Esophagus muscularis mucosa (tissue), 4 donors: ENCODE measurements at regions not wholly inside any gene's neighbourhood (a gene's known extent, or its start where the extent isn't known, plus 50 kb on each side); places are given as distances from the start of the nearest gene placed in this dataset.

Experiments used
- DNase-seq: peaks from one replicate; pipeline ENCODE4 v3.0.0-alpha.2; 2017; ENCODE audit errors: extremely low spot score
- H3K27ac ChIP-seq, 4 donors: fragments of 200-600 bp; sonication (generic); replicated peaks in 1 of 4; 1 replicate in 3 of 4; 2 replicates in 1 of 4; pipeline ENCODE4 v1.5.1; 2016 to 2019; ENCODE audit warnings: mild to moderate bottlenecking in 1 of 4
- H3K27me3 ChIP-seq, 4 donors: fragments of 200-600 bp; sonication (generic); one replicate each; pipeline versions ENCODE4 v1.5.1 to v1.6.0; 2016 to 2019
- H3K36me3 ChIP-seq, 4 donors: fragments of 200-600 bp; sonication (generic); one replicate each; pipeline ENCODE4 v1.5.1; 2016 to 2019
- H3K4me1 ChIP-seq, 4 donors: fragments of 200-600 bp; sonication (generic); one replicate each; pipeline ENCODE4 v1.5.1; 2016 to 2019
- H3K4me3 ChIP-seq, 4 donors: fragments of 200-600 bp; sonication (generic); 1 replicate in 2 of 4; 2 replicates in 2 of 4; pipeline ENCODE4 v1.5.1; 2016 to 2019; ENCODE audit warnings: mild to moderate bottlenecking in 4 of 4, moderate library complexity in 1 of 4
- H3K9me3 ChIP-seq, 4 donors: fragments of 200-600 bp; sonication (generic); 1 replicate in 3 of 4; 2 replicates in 1 of 4; pipeline ENCODE4 v1.5.1; 2016 to 2019
- CTCF ChIP-seq, 3 experiments: fragments of 200-600 bp in 2 of 3; fragments of 450-650 bp in 1 of 3; sonication (generic) in 2 of 3; IDR thresholded peaks; one replicate each; pipeline ENCODE4 v1.5.1; 2017 to 2019; ENCODE audit warnings: antibody characterized with exemption in 3 of 3, mild to moderate bottlenecking in 2 of 3, moderate library complexity in 1 of 3
- EP300 ChIP-seq: sonication (generic); formaldehyde crosslinking; IDR thresholded peaks from one replicate; pipeline ENCODE4 v1.6.1; 2017; ENCODE audit warnings: antibody characterized with exemption
- POLR2A ChIP-seq: fragments of 450-650 bp; IDR thresholded peaks from one replicate; pipeline ENCODE4 v1.6.1; 2017; ENCODE audit warnings: antibody characterized with exemption, moderate library complexity, mild to moderate bottlenecking, low read depth
- POLR2AphosphoS5 ChIP-seq, 2 donors: sonication (generic); formaldehyde crosslinking; IDR thresholded peaks; one replicate each; pipeline ENCODE4 v1.6.1; 2017; ENCODE audit warnings: antibody characterized with exemption in 2 of 2
- WGBS: methylation state at CpG from one replicate; pipeline ENCODE4 v1.1.5; 2018; 5-methylcytosine and 5-hydroxymethylcytosine counted together
- intact Hi-C: fragments of 100-400 bp; cut with DNase I; formaldehyde crosslinking; loops from one replicate; pipeline ENCODE4 v1.15.1; 2023

GRCh38 chr22:27487600-27488452 is 313.7 kb downstream of the MN1 start:
- 40% methylated on average over 11 of the region's 21 CpGs for WGBS
- Histone ChIP-seq H3K36me3 (no peaks in the 10 kb centered on the region), H3K4me3 (no peak overlapping the region), H3K27ac (no peak overlapping the region), H3K4me1 (peaks cover 0 to 19% (median 12%) of the 10 kb centered on the region in 4 donors), H3K27me3 (peaks cover 0 to 10% (median 0%) of the 10 kb centered on the region in 4 donors), H3K9me3 (peaks cover 0 to 9% (median 1%) of the 10 kb centered on the region in 4 donors)
- no peak for TF ChIP-seq POLR2AphosphoS5 (IDR thresholded peaks at IDR 0.05)
- TF ChIP-seq CTCF (IDR thresholded peaks at IDR 0.05), result no peak
- TF ChIP-seq POLR2A, result no peak
- TF ChIP-seq EP300, result no peak
- no peak for DNase-seq
- intact Hi-C loops, result no loop called here

- Histone ChIP-seq H3K4me3 (no peak overlapping the region), H3K9me3 (peaks cover 0 to 10% (median 4%) of the 10 kb centered on the region in 4 donors), H3K4me1 (peaks cover 0 to 19% (median 12%) of the 10 kb centered on the region in 4 donors), H3K27me3 (peaks cover 0 to 7% (median 0%) of the 10 kb centered on the region in 4 donors), H3K36me3 (no peaks in the 10 kb centered on the region), H3K27ac (no peak overlapping the region)
- intact Hi-C loops, result no loop called here
- WGBS, result 38% methylated on average over 9 of the region's 12 CpGs
- TF ChIP-seq POLR2AphosphoS5 (IDR thresholded peaks at IDR 0.05), result no peak
- no peak for TF ChIP-seq POLR2A
- TF ChIP-seq CTCF (IDR thresholded peaks at IDR 0.05), result no peak
- no peak for TF ChIP-seq EP300
- DNase-seq, result no peak
Measured at GRCh38 chr22:27488456-27489177, 312.9 kb downstream of the MN1 start.

GRCh38 chr22:27489178-27489675 is 312.3 kb downstream of the MN1 start:
- no peak for TF ChIP-seq CTCF (IDR thresholded peaks at IDR 0.05)
- TF ChIP-seq EP300, result no peak
- TF ChIP-seq POLR2AphosphoS5 (IDR thresholded peaks at IDR 0.05), result no peak
- no peak for TF ChIP-seq POLR2A
- H3K27ac ChIP-seq, result no peak overlapping the region
- 58% methylated on average over 4 of the region's 4 CpGs for WGBS
- DNase-seq, result no peak
- H3K27me3 ChIP-seq, result peaks cover 0 to 6% (median 0%) of the 10 kb centered on the region in 4 donors
- intact Hi-C loops, result no loop called here
- H3K4me1 ChIP-seq, result peaks cover 0 to 19% (median 12%) of the 10 kb centered on the region in 4 donors
- no peak overlapping the region for H3K4me3 ChIP-seq
- no peaks in the 10 kb centered on the region for H3K36me3 ChIP-seq
- H3K9me3 ChIP-seq, result peaks cover 0 to 10% (median 4%) of the 10 kb centered on the region in 4 donors

- 77% methylated on average over 4 of the region's 4 CpGs for WGBS
- peaks cover 0 to 10% (median 4%) of the 10 kb centered on the region in 4 donors for H3K9me3 ChIP-seq
- H3K4me1 ChIP-seq, result peaks cover 0 to 19% (median 12%) of the 10 kb centered on the region in 4 donors
- H3K27me3 ChIP-seq, result peaks cover 0 to 6% (median 0%) of the 10 kb centered on the region in 4 donors
- intact Hi-C loops, result no loop called here
- no peak overlapping the region for H3K4me3 ChIP-seq
- no peak for TF ChIP-seq EP300
- TF ChIP-seq CTCF (IDR thresholded peaks at IDR 0.05), result no peak
- TF ChIP-seq POLR2AphosphoS5 (IDR thresholded peaks at IDR 0.05), result no peak
- H3K36me3 ChIP-seq, result no peaks in the 10 kb centered on the region
- H3K27ac ChIP-seq, result no peak overlapping the region
- DNase-seq, result no peak
Measured at GRCh38 chr22:27490080-27490479, 311.5 kb downstream of the MN1 start.
